ENCODE measurements at regions not wholly inside any gene's neighbourhood (a gene's known extent, or its start where the extent isn't known, plus 50 kb on each side); places are given as distances from the start of the nearest gene placed in this dataset.

DNA sequence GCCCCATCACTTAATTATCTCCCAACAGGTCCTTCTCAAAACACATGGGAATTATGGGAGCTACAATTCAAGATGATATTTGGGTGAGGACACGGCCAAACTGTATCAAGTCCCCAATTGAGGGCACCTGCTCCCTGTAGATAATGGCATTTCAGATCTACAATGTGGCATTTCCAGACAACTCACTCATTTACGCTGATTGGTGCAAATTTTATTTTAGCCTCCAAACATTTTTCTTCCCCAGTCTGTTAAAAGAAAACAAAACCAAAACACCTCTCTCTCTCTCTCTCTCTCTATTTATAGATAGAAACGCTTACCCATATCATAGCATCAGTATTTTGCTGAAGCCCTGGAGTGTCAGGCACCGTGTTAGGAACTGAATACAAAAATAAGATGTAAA lies 148.7 kb upstream of the KLF6 start:
- no peaks in the 10 kb centered on the region for H3K36me3 ChIP-seq (ENCODE audit: control insufficient read depth, insufficient read depth, low read length)
- no peak overlapping the region for H3K9ac ChIP-seq (ENCODE audit: insufficient read depth in 1 of 2, low read depth in 2 of 2, low read length in 2 of 2)
- CTCF ChIA-PET (ENCODE audit: low intra/inter-chr PET ratio), result no interaction called here
- FAIRE-seq (no peak), ATAC-seq (no peak), DNase-seq (ENCODE audit: extremely low read depth in 1 of 4, low spot score in 3 of 4) (no peak)
- no peak overlapping the region for H3K27ac ChIP-seq (ENCODE audit: extremely low read depth, low read depth, low read length)
- peaks cover 3 to 16% of the 10 kb centered on the region in 2 experiments; a peak in 4 of 5 replicates for H3K4me1 ChIP-seq (replicated peaks in 1 of 2; ENCODE audit: control insufficient read depth in 2 of 2, insufficient read depth in 2 of 2, low read length in 2 of 2)
- WGBS (ENCODE audit: insufficient coverage, low coverage, missing lambda C conversion rate), result 41% methylated on average over 4 of the region's 4 CpGs
- H3K9me3 ChIP-seq (replicated peaks; ENCODE audit: control insufficient read depth, insufficient read depth, low read depth, low read length), result no peaks in the 10 kb centered on the region
- H3K27me3 ChIP-seq (ENCODE audit: control insufficient read depth in 2 of 2, insufficient read depth in 2 of 2, low read length in 2 of 2), result no peaks in the 10 kb centered on the region
- POLR2A ChIA-PET, result interaction anchor here (0.7 to 2.6 kb wide), 3 partner anchors 10 to 148 kb away, joined by 3 to 13 read pairs (median 4); partner anchors contain the start of gene KLF6
- in situ Hi-C loops (cut with MboI) (no loop called here), intact Hi-C loops (cut with micrococcal nuclease) (no loop called here)
- BruUV-seq (replicated peaks), result no TSS peak
- H4K20me1 ChIP-seq (replicated peaks; ENCODE audit: control insufficient read depth, insufficient read depth, low read length), result no peaks in the 10 kb centered on the region
- H2AFZ ChIP-seq (ENCODE audit: low read depth, low read length), result peak overlapping the region; percentile 66
- H3K9me1 ChIP-seq (ENCODE audit: control insufficient read depth, insufficient read depth, low read length), result no peaks in the 10 kb centered on the region
- TF ChIP-seq C11orf30 (IDR thresholded peaks at IDR 0.05; ENCODE audit: low read depth), result peak; percentile 59; the same call in 1 of the 2 replicates
- TF ChIP-seq, protein P1, sequence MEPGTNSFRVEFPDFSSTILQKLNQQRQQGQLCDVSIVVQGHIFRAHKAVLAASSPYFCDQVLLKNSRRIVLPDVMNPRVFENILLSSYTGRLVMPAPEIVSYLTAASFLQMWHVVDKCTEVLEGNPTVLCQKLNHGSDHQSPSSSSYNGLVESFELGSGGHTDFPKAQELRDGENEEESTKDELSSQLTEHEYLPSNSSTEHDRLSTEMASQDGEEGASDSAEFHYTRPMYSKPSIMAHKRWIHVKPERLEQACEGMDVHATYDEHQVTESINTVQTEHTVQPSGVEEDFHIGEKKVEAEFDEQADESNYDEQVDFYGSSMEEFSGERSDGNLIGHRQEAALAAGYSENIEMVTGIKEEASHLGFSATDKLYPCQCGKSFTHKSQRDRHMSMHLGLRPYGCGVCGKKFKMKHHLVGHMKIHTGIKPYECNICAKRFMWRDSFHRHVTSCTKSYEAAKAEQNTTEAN (CRISPR knock-in tag; IDR thresholded peaks at IDR 0.05), result no peak
- TF ChIP-seq ZNF584 (CRISPR knock-in tag; IDR thresholded peaks at IDR 0.05; ENCODE audit: low read depth), result 0 out of 2 replicates have a peak, but pooled peaks have one; percentile 16
- no peak for TF ChIP-seq LEF1 (IDR thresholded peaks at IDR 0.05)
- TF ChIP-seq SMAD3 (CRISPR knock-in tag; conservative IDR thresholded peaks at IDR 0.05), result no peak
- TF ChIP-seq MAFF (IDR thresholded peaks at IDR 0.05; ENCODE audit: low read length), result 0 out of 2 replicates have a peak, but pooled peaks have one; percentile 18
- no peak for TF ChIP-seq PTTG1 (tag; IDR thresholded peaks at IDR 0.05; ENCODE audit: low read depth)
- TF ChIP-seq THRAP3 (IDR thresholded peaks at IDR 0.05; ENCODE audit: borderline replicate concordance), result no peak
- TF ChIP-seq ZNF316 (IDR thresholded peaks at IDR 0.05), result peak; percentile 77
- no peak overlapping the region for H3K4me2 ChIP-seq (ENCODE audit: insufficient read depth, low read length)
- no peak overlapping the region for H3K4me3 ChIP-seq
- no peaks in the 10 kb centered on the region for H3K79me2 ChIP-seq (ENCODE audit: control insufficient read depth, insufficient read depth, low read length)

Data from K562 (cell line).